ENCODE measurements at regions not wholly inside any gene's neighbourhood (a gene's known extent, or its start where the extent isn't known, plus 50 kb on each side); places are given as distances from the start of the nearest gene placed in this dataset.

DNA sequence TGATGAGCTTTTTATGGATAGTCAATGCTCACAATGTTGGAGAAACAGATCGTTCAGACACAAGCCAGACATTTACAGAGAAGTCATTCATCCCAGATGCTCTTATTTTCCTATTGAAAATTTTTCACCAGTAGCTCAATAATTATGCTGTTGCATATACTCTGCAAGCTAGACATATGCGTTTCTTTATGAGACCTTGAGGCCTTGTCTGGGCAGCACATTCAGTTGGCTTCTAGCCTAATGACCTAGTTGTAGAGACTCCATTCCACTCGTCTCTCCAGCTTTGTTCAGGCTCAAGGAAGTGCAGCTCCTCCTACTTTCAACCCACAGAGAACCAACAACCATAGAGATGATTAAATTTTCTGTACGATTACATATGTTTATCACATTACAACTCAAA, 237.7 kb downstream of the MZT1 start:
- Histone ChIP-seq H4K20me1 (ENCODE audit: insufficient read depth, low read length) (no peaks in the 10 kb centered on the region), H2AFZ (ENCODE audit: low read depth, low read length) (no peak overlapping the region), H3K9ac (ENCODE audit: low read depth, low read length) (no peak overlapping the region), H3K4me2 (ENCODE audit: insufficient read depth, low read length) (no peak overlapping the region), H3K4me1 (ENCODE audit: insufficient read depth, low read length) (no peaks in the 10 kb centered on the region), H3K4me3 (ENCODE audit: low read depth in 1 of 2, low read length in 2 of 2) (no peak overlapping the region), H3K36me3 (ENCODE audit: insufficient read depth, low read length) (no peaks in the 10 kb centered on the region), H3K79me2 (ENCODE audit: insufficient read depth, low read length) (no peaks in the 10 kb centered on the region), H3K27ac (ENCODE audit: low read length) (no peak overlapping the region), H3K27me3 (ENCODE audit: insufficient read depth, low read length, poor library complexity) (no peaks in the 10 kb centered on the region), H3K9me3 (ENCODE audit: insufficient read depth, low read length, severe bottlenecking) (no peaks in the 10 kb centered on the region)
- ATAC-seq (ENCODE audit: insufficient read depth, low read depth) (no peak), DNase-seq (no peak)
- TF ChIP-seq, protein P1, sequence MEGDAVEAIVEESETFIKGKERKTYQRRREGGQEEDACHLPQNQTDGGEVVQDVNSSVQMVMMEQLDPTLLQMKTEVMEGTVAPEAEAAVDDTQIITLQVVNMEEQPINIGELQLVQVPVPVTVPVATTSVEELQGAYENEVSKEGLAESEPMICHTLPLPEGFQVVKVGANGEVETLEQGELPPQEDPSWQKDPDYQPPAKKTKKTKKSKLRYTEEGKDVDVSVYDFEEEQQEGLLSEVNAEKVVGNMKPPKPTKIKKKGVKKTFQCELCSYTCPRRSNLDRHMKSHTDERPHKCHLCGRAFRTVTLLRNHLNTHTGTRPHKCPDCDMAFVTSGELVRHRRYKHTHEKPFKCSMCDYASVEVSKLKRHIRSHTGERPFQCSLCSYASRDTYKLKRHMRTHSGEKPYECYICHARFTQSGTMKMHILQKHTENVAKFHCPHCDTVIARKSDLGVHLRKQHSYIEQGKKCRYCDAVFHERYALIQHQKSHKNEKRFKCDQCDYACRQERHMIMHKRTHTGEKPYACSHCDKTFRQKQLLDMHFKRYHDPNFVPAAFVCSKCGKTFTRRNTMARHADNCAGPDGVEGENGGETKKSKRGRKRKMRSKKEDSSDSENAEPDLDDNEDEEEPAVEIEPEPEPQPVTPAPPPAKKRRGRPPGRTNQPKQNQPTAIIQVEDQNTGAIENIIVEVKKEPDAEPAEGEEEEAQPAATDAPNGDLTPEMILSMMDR (IDR thresholded peaks at IDR 0.05; ENCODE audit: borderline replicate concordance, extremely low read depth, low read length, poor library complexity, severe bottlenecking), result no peak
- TF ChIP-seq EZH2 (IDR thresholded peaks at IDR 0.05; ENCODE audit: borderline replicate concordance, low read depth, low read length, severe bottlenecking), result no peak

DNA sequence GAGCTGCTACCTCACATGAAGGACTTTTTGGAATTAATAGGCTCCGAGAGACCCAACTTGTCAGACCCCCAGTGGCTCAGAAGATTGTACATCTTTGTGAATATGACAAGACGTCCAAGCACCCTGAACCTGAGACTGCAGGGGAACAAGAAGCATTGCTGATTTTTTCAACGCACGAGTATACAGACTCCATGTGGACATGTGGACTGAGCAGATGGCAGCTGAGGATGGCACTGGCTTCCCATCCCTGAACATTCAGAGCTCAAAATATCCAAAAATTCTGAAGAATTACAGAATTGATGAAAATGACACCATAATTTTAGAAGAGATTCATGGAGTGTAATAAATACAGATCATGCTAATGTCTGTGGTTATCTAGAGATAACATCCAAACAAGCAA, 254.1 kb downstream of the MZT1 start:
- H2AFZ ChIP-seq (ENCODE audit: low read depth, low read length), result no peak overlapping the region
- no peaks in the 10 kb centered on the region for H4K20me1 ChIP-seq (ENCODE audit: insufficient read depth, low read length)

DNA sequence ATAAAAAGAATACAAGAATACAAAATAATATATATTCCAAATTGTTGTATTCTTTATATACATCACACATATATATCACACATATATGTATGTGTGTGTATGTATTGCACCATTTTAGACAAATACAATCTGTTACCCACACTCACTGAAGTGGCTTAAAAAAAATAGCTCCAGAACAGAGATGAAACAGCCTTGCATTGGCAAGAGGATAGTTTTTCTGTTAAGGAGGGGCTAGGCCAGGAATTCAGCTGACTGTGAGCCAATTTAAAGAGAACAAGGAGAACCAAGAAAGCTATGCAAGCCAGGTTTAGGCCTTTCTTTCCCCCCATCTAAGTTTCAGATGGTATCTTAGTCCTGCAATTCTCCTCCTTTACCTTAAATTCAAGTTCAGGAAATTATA, 257.5 kb downstream of the MZT1 start:
- H4K20me1 ChIP-seq (ENCODE audit: insufficient read depth, low read length), result no peaks in the 10 kb centered on the region
- H3K79me2 ChIP-seq (ENCODE audit: insufficient read depth, low read length), result no peaks in the 10 kb centered on the region
- no peak overlapping the region for H2AFZ ChIP-seq (ENCODE audit: low read depth, low read length)
- no peaks in the 10 kb centered on the region for H3K4me1 ChIP-seq (ENCODE audit: insufficient read depth, low read length)
- no peaks in the 10 kb centered on the region for H3K27me3 ChIP-seq (ENCODE audit: insufficient read depth, low read length, poor library complexity)
- no peak for DNase-seq
- H3K27ac ChIP-seq (ENCODE audit: low read length), result no peak overlapping the region
- H3K9me3 ChIP-seq (ENCODE audit: insufficient read depth, low read length, severe bottlenecking), result no peaks in the 10 kb centered on the region
- H3K36me3 ChIP-seq (ENCODE audit: insufficient read depth, low read length), result no peaks in the 10 kb centered on the region
- H3K4me2 ChIP-seq (ENCODE audit: insufficient read depth, low read length), result no peak overlapping the region
- no peak for TF ChIP-seq EZH2 (IDR thresholded peaks at IDR 0.05; ENCODE audit: borderline replicate concordance, low read depth, low read length, severe bottlenecking)
- TF ChIP-seq, protein P1 (IDR thresholded peaks at IDR 0.05; ENCODE audit: borderline replicate concordance, extremely low read depth, low read length, poor library complexity, severe bottlenecking), result no peak
- no peak overlapping the region for H3K4me3 ChIP-seq (ENCODE audit: low read depth in 1 of 2, low read length in 2 of 2)
- H3K9ac ChIP-seq (ENCODE audit: low read depth, low read length), result no peak overlapping the region
- no peak for ATAC-seq (ENCODE audit: insufficient read depth, low read depth)

More for the DNA sequence above, 254.1 kb downstream of the MZT1 start:
- Histone ChIP-seq H3K4me3 (ENCODE audit: low read depth in 1 of 2, low read length in 2 of 2) (no peak overlapping the region), H3K79me2 (ENCODE audit: insufficient read depth, low read length) (no peaks in the 10 kb centered on the region), H3K36me3 (ENCODE audit: insufficient read depth, low read length) (no peaks in the 10 kb centered on the region), H3K9me3 (ENCODE audit: insufficient read depth, low read length, severe bottlenecking) (no peaks in the 10 kb centered on the region), H3K27me3 (ENCODE audit: insufficient read depth, low read length, poor library complexity) (no peaks in the 10 kb centered on the region), H3K27ac (ENCODE audit: low read length) (no peak overlapping the region), H3K9ac (ENCODE audit: low read depth, low read length) (no peak overlapping the region), H3K4me2 (ENCODE audit: insufficient read depth, low read length) (no peak overlapping the region), H3K4me1 (ENCODE audit: insufficient read depth, low read length) (no peaks in the 10 kb centered on the region)
- DNase-seq, result no peak
- TF ChIP-seq EZH2 (IDR thresholded peaks at IDR 0.05; ENCODE audit: borderline replicate concordance, low read depth, low read length, severe bottlenecking), result no peak
- TF ChIP-seq, protein P1 (IDR thresholded peaks at IDR 0.05; ENCODE audit: borderline replicate concordance, extremely low read depth, low read length, poor library complexity, severe bottlenecking), result no peak
- no peak for ATAC-seq (ENCODE audit: insufficient read depth, low read depth)

DNA sequence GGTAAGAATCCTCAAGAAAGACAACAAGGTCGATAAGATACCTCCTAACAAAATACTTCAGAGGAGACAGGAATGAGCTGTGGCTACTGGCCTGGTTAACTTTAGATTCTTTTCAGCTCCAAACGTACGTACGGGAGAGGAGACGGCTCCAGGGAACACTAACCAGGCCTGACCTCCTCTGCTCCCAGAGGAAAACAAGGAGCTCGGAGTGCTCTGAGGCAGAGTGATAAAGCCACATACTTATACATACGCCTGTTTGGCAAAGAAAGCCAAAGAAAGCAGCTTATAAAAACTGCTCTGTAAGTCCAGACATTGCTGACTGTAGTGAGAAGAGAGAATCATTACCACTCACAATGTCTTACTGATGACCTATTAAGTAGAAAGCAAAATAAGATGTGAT, 263.9 kb downstream of the MZT1 start:
- Histone ChIP-seq H3K27ac (ENCODE audit: low read length) (no peak overlapping the region), H3K9ac (ENCODE audit: low read depth, low read length) (no peak overlapping the region), H4K20me1 (ENCODE audit: insufficient read depth, low read length) (no peaks in the 10 kb centered on the region), H3K4me1 (ENCODE audit: insufficient read depth, low read length) (no peaks in the 10 kb centered on the region), H3K36me3 (ENCODE audit: insufficient read depth, low read length) (no peaks in the 10 kb centered on the region), H3K9me3 (ENCODE audit: insufficient read depth, low read length, severe bottlenecking) (no peaks in the 10 kb centered on the region), H3K4me2 (ENCODE audit: insufficient read depth, low read length) (no peak overlapping the region), H3K27me3 (ENCODE audit: insufficient read depth, low read length, poor library complexity) (no peaks in the 10 kb centered on the region), H3K79me2 (ENCODE audit: insufficient read depth, low read length) (no peaks in the 10 kb centered on the region), H2AFZ (ENCODE audit: low read depth, low read length) (no peak overlapping the region), H3K4me3 (ENCODE audit: low read depth in 1 of 2, low read length in 2 of 2) (no peak overlapping the region)
- TF ChIP-seq, protein P1 (IDR thresholded peaks at IDR 0.05; ENCODE audit: borderline replicate concordance, extremely low read depth, low read length, poor library complexity, severe bottlenecking), result no peak
- no peak for TF ChIP-seq EZH2 (IDR thresholded peaks at IDR 0.05; ENCODE audit: borderline replicate concordance, low read depth, low read length, severe bottlenecking)
- no peak for DNase-seq
- ATAC-seq (ENCODE audit: insufficient read depth, low read depth), result no peak

Data from DND-41 (cell line).